GM12873 (cell line): ENCODE measurements at regions not wholly inside any gene's neighbourhood (a gene's known extent, or its start where the extent isn't known, plus 50 kb on each side); places are given as distances from the start of the nearest gene placed in this dataset.

Experiments used
- CTCF ChIP-seq: IDR thresholded peaks from 2 replicates; pipeline ENCODE4 v1.5.1; 2012; ENCODE audit warnings: low read depth, mild to moderate bottlenecking, moderate library complexity, low read length, control low read depth; ENCODE audit not compliant: insufficient read depth; ENCODE audit errors: missing control alignments

- no peak for TF ChIP-seq CTCF
These were observed 165.8 kb upstream of the STAC start for GRCh38 chr3:36214460-36214859.

GRCh38 chr3:36215241-36215640 is 165.1 kb upstream of the STAC start:
- TF ChIP-seq CTCF, result no peak

- TF ChIP-seq CTCF, result no peak
These were observed 160.9 kb upstream of the STAC start for GRCh38 chr3:36219398-36219797.

- TF ChIP-seq CTCF, result no peak
These were observed 160.1 kb upstream of the STAC start for GRCh38 chr3:36220173-36220572.

GRCh38 chr3:36221975-36222374 is 158.3 kb upstream of the STAC start:
- no peak for TF ChIP-seq CTCF

GRCh38 chr3:36227980-36228379 is 152.3 kb upstream of the STAC start:
- no peak for TF ChIP-seq CTCF

- no peak for TF ChIP-seq CTCF
These were observed 150.8 kb upstream of the STAC start for GRCh38 chr3:36229496-36229895.
